Suppressor macrophage treated with lipopolysaccharide for 1 hour (primary cell): ENCODE measurements at regions not wholly inside any gene's neighbourhood (a gene's known extent, or its start where the extent isn't known, plus 50 kb on each side); places are given as distances from the start of the nearest gene placed in this dataset.
"Not testable (repeated sequence)": the region's sequence is repeated elsewhere in the genome, so short reads cannot be mapped to it uniquely, and the experiment has no call there.

Experiments
- DNase-seq, 3 donors: peaks; one replicate each; pipeline ENCODE4 v3.0.0-alpha.2; 2020 to 2022

GRCh38 chr9:36521148-36521547 is 51.5 kb upstream of the MELK start:
- DNase-seq = no peak

GRCh38 chr9:36517131-36517530 is 55.6 kb upstream of the MELK start:
- DNase-seq = peak in 1 of 3 donors; percentile 10

GRCh38 chr9:36504156-36504555 is 68.5 kb upstream of the MELK start:
- DNase-seq = no peak

DNA sequence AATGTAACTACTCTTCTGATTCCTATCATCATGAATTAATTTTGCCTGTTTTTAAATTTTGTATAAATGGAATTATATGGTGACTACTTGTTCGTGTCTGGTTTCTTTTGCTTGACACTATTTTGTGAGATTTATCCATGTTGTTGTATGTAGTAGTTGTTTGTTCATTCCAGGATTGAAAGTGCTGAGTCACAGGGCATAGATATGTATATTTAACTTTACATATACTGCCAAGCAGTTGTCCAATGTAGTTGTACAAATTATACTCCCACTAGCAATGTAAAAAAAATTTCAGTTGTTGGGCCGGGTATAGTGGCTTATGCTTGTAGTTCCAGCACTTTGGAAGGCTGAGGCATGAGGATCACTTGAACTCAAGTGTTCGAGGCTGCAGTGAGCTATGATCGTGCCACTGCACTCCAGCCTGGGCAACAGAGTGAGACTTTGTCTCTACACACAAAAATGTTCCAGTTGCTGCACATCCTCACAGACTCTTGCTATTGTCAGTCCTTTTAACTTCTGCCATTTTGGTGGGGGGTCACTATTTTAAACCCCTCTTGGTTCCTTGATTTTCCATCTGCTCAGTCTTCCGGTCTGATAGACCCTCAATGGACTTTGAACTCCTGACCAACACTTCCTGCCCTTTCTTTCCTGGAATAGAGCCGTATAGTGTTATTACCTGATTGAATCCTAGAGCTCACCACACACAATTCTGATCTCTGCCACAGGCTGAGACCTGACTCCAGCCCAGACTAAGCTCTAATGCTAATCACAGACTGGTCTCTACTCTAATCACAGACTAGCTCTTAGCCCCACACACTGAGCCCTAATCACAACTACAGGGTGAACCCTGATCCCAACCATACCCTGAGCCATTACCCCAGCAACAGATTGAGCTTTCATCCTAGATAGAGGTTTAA is 69.3 kb upstream of the MELK start:
- DNase-seq = no peak

GRCh38 chr9:36501727-36502126 is 71.0 kb upstream of the MELK start:
- no peak for DNase-seq

DNA sequence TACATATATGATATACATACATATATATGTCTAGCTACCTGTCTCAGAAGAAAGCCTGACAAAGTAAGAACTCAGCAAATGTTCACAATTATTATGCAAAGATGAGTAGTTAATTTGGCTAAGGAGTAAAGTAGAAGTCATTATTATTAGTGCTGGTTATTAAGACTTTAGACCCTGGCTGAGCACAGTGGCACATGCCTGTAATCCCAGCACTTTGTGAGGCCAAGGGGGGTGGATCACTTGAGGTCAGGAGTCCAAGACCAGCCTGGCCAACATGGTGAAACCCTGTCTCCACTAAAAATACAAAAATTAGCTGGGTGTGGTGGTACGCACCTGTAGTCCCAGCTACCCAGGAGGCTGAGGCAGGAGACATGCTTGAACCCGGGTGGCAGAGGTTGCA is 71.8 kb upstream of the MELK start:
- DNase-seq = not testable (repeated sequence)

DNA sequence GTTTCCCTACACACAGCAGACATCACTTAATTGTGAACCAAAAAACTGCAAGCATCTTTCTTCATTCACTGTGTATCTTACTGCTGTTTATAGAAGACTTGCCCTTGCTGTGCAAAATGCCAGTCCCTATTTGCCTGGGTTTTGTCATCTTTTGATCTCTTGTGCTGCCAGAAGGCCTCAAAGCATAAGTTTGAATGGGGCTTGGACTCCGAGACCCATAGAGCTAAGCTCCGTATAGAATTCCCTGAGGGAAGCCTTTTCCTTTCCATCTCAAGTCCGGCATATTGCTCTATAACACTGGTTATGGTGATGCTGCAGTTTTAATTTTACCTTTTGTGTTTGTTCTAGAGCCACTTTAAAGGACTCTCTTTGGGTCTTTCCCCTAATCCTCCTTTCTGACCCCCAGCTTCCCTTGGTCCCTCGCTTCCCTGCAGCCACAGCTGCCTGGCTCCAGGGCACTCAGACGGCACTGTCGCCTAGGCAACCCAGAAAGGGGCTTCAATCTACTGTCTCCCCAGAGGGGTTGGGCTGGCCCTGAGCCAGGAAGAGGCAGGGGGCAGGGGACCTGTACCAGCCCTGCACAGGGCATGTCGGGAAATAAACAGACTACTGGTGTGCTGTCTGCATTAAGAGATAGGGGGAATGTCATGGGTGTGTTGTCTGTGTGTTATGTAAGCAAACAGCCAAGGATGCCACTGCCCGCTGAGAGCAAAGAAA is 73.4 kb upstream of the MELK start:
- no peak for DNase-seq

DNA sequence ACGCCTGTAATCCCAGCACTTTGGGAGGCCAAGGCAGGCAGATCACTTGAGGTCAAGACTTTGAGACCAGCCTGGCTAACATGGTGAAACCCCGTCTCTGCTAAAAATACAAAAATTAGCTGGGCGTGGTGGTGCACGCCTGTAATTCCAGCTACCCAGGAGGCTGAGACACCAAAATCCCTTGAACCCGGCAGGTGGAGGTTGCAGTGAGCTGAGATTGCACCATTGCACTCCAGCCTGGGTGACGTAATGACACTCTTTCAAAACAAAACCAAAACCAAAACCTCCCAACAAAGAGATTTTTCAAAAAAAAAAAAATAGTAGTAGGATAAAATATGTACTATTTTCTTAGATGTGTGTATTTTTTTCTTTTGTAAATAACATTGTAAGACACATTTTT is 79.1 kb upstream of the MELK start:
- peak; percentile 64 to 76 (median 70) for DNase-seq

DNA sequence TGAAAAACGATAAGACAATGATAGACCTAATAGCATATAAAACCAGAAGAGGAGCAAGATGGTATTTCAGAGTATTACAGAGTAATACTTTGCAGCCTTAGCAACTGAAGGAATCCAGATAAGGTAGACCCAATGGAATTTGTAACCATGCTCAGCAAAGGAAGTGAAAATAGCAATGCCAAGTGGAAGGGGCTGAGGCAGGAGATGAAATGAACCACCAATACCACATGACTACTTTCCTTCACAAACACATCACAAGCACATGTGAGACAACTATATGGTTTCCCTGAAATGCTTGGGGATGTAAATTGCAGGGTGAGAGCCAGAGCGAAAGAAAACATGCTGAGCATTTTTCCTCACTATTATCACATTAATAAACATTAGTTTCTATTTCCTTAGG is 79.8 kb upstream of the MELK start:
- DNase-seq = peak; percentile 22 to 48 (median 48)

GRCh38 chr9:36489453-36489852 is 83.2 kb upstream of the MELK start:
- no peak for DNase-seq

DNA sequence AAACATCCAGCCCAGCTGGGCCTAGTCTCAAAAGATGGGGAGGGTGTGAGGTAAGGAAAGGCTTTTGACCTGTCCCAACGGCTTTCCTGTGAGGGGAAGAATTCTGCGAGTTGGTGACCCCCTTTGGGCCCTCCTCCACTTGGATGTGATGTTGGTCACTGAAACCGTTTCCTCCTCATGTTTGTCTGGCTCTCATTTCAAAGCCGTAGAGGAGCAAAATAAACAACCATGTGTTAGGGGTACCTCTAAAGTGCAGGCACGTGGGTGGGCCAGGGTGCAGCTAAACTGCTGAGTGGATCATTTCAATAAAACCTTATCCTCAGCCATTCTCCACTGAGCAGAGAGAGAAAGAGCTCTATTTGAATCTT is 84.3 kb upstream of the MELK start:
- no peak for DNase-seq

- peak; percentile 95 to 99 (median 97) for DNase-seq
Measured at GRCh38 chr9:36487482-36488388, 85.0 kb upstream of the MELK start.

- peak; percentile 55 to 77 (median 60) for DNase-seq
Measured at GRCh38 chr9:36486933-36487481, 85.7 kb upstream of the MELK start.

GRCh38 chr9:36486329-36486932 is 86.3 kb upstream of the MELK start:
- DNase-seq = peak in 2 of 3 donors; percentile 26 to 71

DNA sequence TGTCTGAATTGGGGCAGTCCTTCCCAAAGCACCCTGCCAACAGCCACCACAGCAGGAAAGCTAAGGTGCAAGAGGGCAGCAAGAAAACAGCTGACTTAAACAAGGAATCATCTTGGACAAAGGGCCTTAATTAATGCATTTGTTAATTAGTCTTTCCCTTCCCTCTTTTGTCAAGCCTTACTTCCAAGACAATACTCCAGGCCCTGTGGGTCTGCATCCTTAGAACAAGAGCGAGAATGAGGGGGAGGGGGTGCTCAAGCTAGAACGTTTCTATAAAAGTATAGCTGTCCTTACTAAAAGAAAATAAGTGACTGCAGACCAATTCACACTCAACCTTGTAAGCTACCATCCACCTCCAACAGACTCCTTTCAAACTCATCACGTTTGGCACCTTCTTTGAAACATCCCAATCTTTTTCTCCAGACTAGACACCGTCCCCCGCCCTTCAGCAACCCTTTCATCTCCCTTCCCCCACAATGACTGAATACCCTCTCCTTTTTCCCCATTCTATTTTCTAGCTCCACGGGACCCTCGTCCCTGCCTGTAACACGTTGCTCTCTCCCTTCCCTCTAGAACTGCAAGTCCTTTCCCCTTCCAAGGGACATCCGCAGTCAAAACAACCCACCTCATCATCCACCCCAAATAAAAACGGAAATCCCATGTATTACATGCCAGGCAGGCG is 85.7 kb upstream of the RNF38 start:
- peak in 2 of 3 donors; percentile 68 to 77 for DNase-seq

GRCh38 chr9:36484124-36484523 is 84.1 kb upstream of the RNF38 start:
- no peak for DNase-seq

DNA sequence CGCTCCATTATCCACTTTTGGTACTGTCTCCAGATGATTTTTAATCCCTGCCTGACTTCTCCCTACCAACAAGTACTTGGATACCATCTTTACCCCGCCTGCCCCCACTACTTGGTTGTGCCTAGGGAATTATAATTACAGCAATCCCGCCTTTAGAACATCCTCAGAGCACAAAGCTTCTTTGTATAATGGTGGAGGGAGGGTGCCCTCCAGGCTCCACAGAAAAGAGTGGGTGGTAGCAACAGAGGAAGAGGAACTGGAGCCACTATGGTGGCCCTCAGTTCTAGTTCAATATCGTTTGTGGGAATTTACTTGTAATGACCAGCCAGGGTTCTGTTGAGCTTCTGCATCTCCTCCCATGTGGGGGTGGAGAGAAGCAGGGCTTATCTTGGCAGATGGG is 79.0 kb upstream of the RNF38 start:
- peak; percentile 52 to 60 (median 53) for DNase-seq

DNA sequence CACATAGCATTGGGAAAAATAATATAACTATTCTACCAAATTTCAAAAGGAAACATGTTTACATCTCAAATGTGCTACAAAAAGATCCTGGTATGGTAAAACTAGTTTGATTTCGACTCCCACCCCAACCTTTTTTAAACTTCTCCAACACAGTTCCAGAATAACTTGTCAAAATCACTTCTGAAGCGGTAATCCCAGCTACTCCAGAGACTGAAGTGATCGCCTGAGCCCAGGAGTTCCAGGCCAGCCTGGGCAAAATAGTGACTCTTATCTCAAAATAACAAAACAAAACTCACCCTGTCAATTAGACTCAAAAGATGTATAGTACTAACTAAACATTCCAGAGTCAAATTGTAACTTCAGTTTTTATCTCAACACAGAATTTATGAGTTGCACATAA is 71.3 kb upstream of the RNF38 start:
- DNase-seq = no peak

- peak; percentile 80 to 86 (median 85) for DNase-seq
Measured at GRCh38 chr9:36470643-36471290, 70.7 kb upstream of the RNF38 start.

DNA sequence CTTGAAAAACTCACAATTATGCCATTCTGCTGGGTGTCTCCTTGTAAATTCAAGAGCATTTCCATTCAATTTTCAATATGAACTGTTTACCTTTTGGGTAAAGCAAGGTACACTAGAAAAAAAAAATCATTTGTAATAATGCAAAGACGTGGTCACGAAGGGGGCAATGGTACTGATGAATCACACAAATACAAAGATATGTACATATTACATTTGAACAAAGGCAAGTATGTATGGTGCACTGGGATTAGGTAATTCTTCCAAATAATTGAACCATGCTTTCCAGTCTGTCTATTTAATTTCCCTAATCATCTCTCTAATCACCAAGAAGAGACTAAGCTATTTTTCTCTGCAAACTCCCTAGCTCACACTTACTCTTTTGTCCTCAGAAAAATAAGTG is 63.4 kb upstream of the RNF38 start:
- no peak for DNase-seq

GRCh38 chr9:36462245-36462644 is 62.2 kb upstream of the RNF38 start:
- DNase-seq = no peak
